Nephron progenitor cell (in vitro differentiated cells): ENCODE measurements at regions not wholly inside any gene's neighbourhood (a gene's known extent, or its start where the extent isn't known, plus 50 kb on each side); places are given as distances from the start of the nearest gene placed in this dataset.

ENCODE experiments used
- DNase-seq: peaks from one replicate; pipeline ENCODE4 v3.0.0; 2021
- H3K27ac Mint-ChIP-seq: 2 replicates; pipeline ENCODE4 v1.8.0; 2021; ENCODE audit warnings: mild to moderate bottlenecking, moderate library complexity, mixed read lengths
- H3K27me3 Mint-ChIP-seq: 2 replicates; pipeline ENCODE4 v1.8.0; 2021; ENCODE audit warnings: mild to moderate bottlenecking, low read depth, mixed read lengths; ENCODE audit not compliant: poor library complexity
- H3K36me3 Mint-ChIP-seq: 2 replicates; pipeline ENCODE4 v1.8.0; 2021; ENCODE audit warnings: low read depth, mixed read lengths
- H3K4me1 Mint-ChIP-seq: 2 replicates; pipeline ENCODE4 v1.8.0; 2021; ENCODE audit warnings: mixed read lengths
- H3K4me3 Mint-ChIP-seq: 2 replicates; pipeline ENCODE4 v1.8.0; 2021; ENCODE audit warnings: mild to moderate bottlenecking, moderate library complexity, mixed read lengths
- H3K9me3 Mint-ChIP-seq: 2 replicates; pipeline ENCODE4 v1.8.0; 2021; ENCODE audit warnings: mild to moderate bottlenecking, moderate library complexity, mixed read lengths
- TF ChIP-seq, protein P1 (sequence below): fragments of 200-600 bp; sonication (generic); IDR thresholded peaks from 2 replicates; pipeline ENCODE4 v1.5.0; 2021; ENCODE audit warnings: antibody characterized with exemption

DNA sequence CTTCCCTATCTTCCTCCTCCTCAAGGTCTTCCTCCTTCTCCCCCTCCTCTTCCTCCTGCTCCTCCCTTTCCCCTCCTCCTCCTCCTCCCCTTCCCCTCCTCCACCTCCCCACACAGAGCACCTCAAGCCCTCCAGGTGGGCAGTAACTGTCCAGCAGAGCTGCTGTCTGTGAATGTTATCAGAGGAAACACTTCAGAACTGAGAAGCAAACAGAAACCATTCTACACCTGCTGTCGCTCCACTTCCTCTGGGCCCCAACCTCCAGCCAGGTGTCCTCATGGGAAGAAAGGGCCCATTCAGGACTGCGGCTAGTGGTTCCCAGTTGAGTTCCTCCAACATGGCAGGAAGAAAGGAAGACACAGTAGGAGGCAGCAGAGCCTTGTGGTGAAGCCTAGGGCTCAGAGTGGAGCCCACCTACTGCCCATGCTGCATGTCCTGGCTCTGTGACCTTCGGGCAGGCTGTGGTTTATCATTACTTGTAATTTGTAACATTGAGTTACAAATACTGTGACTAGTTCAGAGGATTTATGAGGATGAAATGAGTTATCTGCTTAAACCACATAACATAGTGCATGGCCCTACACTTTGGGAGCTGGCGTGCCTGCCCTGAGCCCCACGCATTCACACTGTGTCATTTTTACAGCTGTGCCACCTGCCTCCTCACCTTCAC, 165.9 kb upstream of the ID2 start:
- TF ChIP-seq, protein P1, sequence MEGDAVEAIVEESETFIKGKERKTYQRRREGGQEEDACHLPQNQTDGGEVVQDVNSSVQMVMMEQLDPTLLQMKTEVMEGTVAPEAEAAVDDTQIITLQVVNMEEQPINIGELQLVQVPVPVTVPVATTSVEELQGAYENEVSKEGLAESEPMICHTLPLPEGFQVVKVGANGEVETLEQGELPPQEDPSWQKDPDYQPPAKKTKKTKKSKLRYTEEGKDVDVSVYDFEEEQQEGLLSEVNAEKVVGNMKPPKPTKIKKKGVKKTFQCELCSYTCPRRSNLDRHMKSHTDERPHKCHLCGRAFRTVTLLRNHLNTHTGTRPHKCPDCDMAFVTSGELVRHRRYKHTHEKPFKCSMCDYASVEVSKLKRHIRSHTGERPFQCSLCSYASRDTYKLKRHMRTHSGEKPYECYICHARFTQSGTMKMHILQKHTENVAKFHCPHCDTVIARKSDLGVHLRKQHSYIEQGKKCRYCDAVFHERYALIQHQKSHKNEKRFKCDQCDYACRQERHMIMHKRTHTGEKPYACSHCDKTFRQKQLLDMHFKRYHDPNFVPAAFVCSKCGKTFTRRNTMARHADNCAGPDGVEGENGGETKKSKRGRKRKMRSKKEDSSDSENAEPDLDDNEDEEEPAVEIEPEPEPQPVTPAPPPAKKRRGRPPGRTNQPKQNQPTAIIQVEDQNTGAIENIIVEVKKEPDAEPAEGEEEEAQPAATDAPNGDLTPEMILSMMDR, result no peak
- Mint-ChIP-seq H3K4me3 (no peak overlapping the region), H3K27me3 (peaks cover 3% of the 10 kb centered on the region), H3K4me1 (peaks cover 18% of the 10 kb centered on the region), H3K36me3 (no peaks in the 10 kb centered on the region), H3K27ac (no peak overlapping the region), H3K9me3 (peaks cover 21% of the 10 kb centered on the region)
- no peak for DNase-seq

GRCh38 chr2:8517850-8518498, 163.9 kb upstream of the ID2 start:
- Mint-ChIP-seq H3K27ac (no peak overlapping the region), H3K9me3 (peaks cover 20% of the 10 kb centered on the region), H3K27me3 (peaks cover 9% of the 10 kb centered on the region), H3K4me1 (peaks cover 22% of the 10 kb centered on the region), H3K36me3 (no peaks in the 10 kb centered on the region), H3K4me3 (no peak overlapping the region)
- TF ChIP-seq, protein P1, result no peak
- no peak for DNase-seq

- H3K27me3 Mint-ChIP-seq, result peaks cover 6% of the 10 kb centered on the region
- peaks cover 12% of the 10 kb centered on the region for H3K9me3 Mint-ChIP-seq
- H3K27ac Mint-ChIP-seq, result no peak overlapping the region
- H3K36me3 Mint-ChIP-seq, result no peaks in the 10 kb centered on the region
- peaks cover 25% of the 10 kb centered on the region for H3K4me1 Mint-ChIP-seq
- DNase-seq, result no peak
- TF ChIP-seq, protein P1, result no peak
- H3K4me3 Mint-ChIP-seq, result no peak overlapping the region
These were observed 162.7 kb upstream of the ID2 start for GRCh38 chr2:8518979-8519668.

- Mint-ChIP-seq H3K36me3 (no peaks in the 10 kb centered on the region), H3K4me1 (peaks cover 36% of the 10 kb centered on the region), H3K4me3 (no peak overlapping the region), H3K27ac (no peak overlapping the region), H3K9me3 (peaks cover 3% of the 10 kb centered on the region), H3K27me3 (peaks cover 6% of the 10 kb centered on the region)
- TF ChIP-seq, protein P1, result no peak
- no peak for DNase-seq
These were observed 161.0 kb upstream of the ID2 start for GRCh38 chr2:8520791-8521344.

DNA sequence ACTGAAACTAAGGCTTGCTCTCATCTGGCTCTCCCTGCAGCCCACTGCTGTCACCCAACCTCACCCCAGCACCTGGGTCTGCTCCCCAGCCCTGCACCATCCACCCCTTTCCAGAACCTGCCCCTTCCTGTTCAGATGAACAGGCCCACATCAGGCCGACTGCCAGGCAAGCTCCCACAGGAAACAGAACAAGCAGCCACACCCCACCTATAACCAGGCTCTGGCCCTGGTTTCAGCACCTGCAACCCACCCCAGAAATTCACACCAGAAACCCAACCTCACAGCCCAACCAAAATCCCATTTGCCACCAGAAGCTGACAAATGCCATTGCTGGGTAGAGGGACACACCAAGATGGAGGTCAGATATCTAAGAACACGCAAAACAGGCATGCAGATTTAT, 159.2 kb upstream of the ID2 start:
- no peak overlapping the region for H3K27ac Mint-ChIP-seq
- peaks cover 45% of the 10 kb centered on the region for H3K4me1 Mint-ChIP-seq
- TF ChIP-seq, protein P1, result no peak
- peaks cover 6% of the 10 kb centered on the region for H3K27me3 Mint-ChIP-seq
- no peak overlapping the region for H3K4me3 Mint-ChIP-seq
- H3K36me3 Mint-ChIP-seq, result no peaks in the 10 kb centered on the region
- no peak for DNase-seq
- H3K9me3 Mint-ChIP-seq, result peaks cover 3% of the 10 kb centered on the region
